ENCODE measurements at regions not wholly inside any gene's neighbourhood (a gene's known extent, or its start where the extent isn't known, plus 50 kb on each side); places are given as distances from the start of the nearest gene placed in this dataset.

DNA sequence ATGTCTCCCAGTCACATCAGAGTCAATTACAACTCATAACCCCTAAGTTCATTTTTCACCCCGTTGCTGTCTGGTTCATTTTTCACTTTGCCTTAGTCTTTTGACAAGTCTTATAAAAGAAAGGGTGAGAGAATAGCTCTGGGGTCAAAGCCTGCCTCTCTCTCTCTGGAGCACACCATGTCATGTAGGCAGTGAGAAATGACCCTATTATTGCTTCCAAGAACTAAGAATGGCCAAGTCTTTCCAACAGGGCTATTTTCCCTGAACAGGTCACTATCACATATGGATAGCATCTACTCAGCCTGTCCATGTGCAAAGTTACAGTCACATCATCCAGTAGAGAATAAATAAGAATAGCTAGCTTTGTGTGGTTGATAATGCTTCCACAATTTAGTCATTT is 655.5 kb upstream of the LRRC4C start:
- H3K27me3 ChIP-seq (ENCODE audit: control insufficient read depth, insufficient read depth, low read length): no peaks in the 10 kb centered on the region
- no peaks in the 10 kb centered on the region for H3K9me3 ChIP-seq (ENCODE audit: control insufficient read depth, low read depth, low read length)
- H3K4me1 ChIP-seq (ENCODE audit: control insufficient read depth, low read depth, low read length): no peaks in the 10 kb centered on the region
- no peaks in the 10 kb centered on the region for H3K36me3 ChIP-seq (ENCODE audit: control insufficient read depth, low read depth, low read length)
- H3K27ac ChIP-seq (ENCODE audit: low read length): no peak overlapping the region
- H3K4me3 ChIP-seq (ENCODE audit: low read length): no peak overlapping the region
- no peak overlapping the region for H3K9ac ChIP-seq (ENCODE audit: low read length)

- Histone ChIP-seq H3K9ac (ENCODE audit: low read length) (no peak overlapping the region), H3K27me3 (ENCODE audit: control insufficient read depth, insufficient read depth, low read length) (no peaks in the 10 kb centered on the region), H3K4me3 (ENCODE audit: low read length) (no peak overlapping the region), H3K36me3 (ENCODE audit: control insufficient read depth, low read depth, low read length) (no peaks in the 10 kb centered on the region), H3K27ac (ENCODE audit: low read length) (no peak overlapping the region), H3K4me1 (ENCODE audit: control insufficient read depth, low read depth, low read length) (no peaks in the 10 kb centered on the region), H3K9me3 (ENCODE audit: control insufficient read depth, low read depth, low read length) (no peaks in the 10 kb centered on the region)
Measured at GRCh38 chr11:42138454-42138853, 679.0 kb upstream of the LRRC4C start.

- Histone ChIP-seq H3K9ac (ENCODE audit: low read length) (no peak overlapping the region), H3K27ac (ENCODE audit: low read length) (no peak overlapping the region), H3K36me3 (ENCODE audit: control insufficient read depth, low read depth, low read length) (no peaks in the 10 kb centered on the region), H3K4me3 (ENCODE audit: low read length) (no peak overlapping the region), H3K9me3 (ENCODE audit: control insufficient read depth, low read depth, low read length) (peaks cover 5% of the 10 kb centered on the region), H3K27me3 (ENCODE audit: control insufficient read depth, insufficient read depth, low read length) (no peaks in the 10 kb centered on the region), H3K4me1 (ENCODE audit: control insufficient read depth, low read depth, low read length) (no peaks in the 10 kb centered on the region)
Measured at GRCh38 chr11:42145311-42145710, 685.9 kb upstream of the LRRC4C start.

DNA sequence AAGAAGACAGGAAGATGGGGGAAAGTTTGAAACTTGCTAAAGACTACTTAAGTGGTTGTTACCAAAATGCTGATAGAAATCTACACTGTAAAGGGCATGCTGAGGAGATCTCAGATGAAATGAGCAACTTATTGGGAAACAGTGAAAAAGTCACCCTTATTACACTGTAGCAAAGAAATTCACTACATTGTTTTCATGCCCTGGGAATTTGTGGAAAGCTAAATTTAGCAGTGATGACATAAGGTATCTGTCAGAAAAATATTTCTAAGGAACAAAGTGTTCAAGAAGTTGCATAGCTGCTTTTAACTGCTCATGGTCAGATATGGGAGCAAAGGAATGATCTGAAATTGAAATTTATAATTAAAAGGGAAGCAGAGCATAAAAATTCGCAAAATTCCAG is 702.4 kb upstream of the LRRC4C start:
- no peaks in the 10 kb centered on the region for H3K36me3 ChIP-seq (ENCODE audit: control insufficient read depth, low read depth, low read length)
- H3K27ac ChIP-seq (ENCODE audit: low read length): no peak overlapping the region
- no peaks in the 10 kb centered on the region for H3K27me3 ChIP-seq (ENCODE audit: control insufficient read depth, insufficient read depth, low read length)
- no peak overlapping the region for H3K4me3 ChIP-seq (ENCODE audit: low read length)
- H3K4me1 ChIP-seq (ENCODE audit: control insufficient read depth, low read depth, low read length): no peaks in the 10 kb centered on the region
- H3K9ac ChIP-seq (ENCODE audit: low read length): no peak overlapping the region
- peaks cover 4% of the 10 kb centered on the region for H3K9me3 ChIP-seq (ENCODE audit: control insufficient read depth, low read depth, low read length)

DNA sequence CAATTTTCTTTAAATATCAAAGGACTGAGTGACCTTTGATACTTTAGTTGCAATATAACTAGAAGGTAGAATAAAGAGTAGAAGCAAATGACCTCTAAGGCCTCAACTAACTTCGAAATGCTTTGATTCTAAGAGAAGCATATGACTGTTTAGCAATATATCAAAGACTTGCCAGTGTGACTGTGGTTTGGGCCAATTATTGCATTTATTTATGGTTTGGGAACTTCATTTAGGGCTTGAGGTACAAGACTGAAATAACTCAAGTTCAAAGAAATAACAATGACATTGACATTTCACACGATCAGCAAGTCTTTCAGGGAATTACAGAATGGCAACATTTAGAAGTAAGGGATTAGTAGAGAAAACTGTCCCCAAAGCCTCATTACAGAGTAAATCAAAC is 709.7 kb upstream of the LRRC4C start:
- H3K4me3 ChIP-seq (ENCODE audit: low read length): no peak overlapping the region
- no peak overlapping the region for H3K9ac ChIP-seq (ENCODE audit: low read length)
- H3K9me3 ChIP-seq (ENCODE audit: control insufficient read depth, low read depth, low read length): no peaks in the 10 kb centered on the region
- H3K27ac ChIP-seq (ENCODE audit: low read length): no peak overlapping the region
- H3K36me3 ChIP-seq (ENCODE audit: control insufficient read depth, low read depth, low read length): no peaks in the 10 kb centered on the region
- H3K4me1 ChIP-seq (ENCODE audit: control insufficient read depth, low read depth, low read length): no peaks in the 10 kb centered on the region
- no peaks in the 10 kb centered on the region for H3K27me3 ChIP-seq (ENCODE audit: control insufficient read depth, insufficient read depth, low read length)

- H3K4me1 ChIP-seq (ENCODE audit: control insufficient read depth, low read depth, low read length): no peaks in the 10 kb centered on the region
- no peak overlapping the region for H3K27ac ChIP-seq (ENCODE audit: low read length)
- H3K27me3 ChIP-seq (ENCODE audit: control insufficient read depth, insufficient read depth, low read length): no peaks in the 10 kb centered on the region
Measured at GRCh38 chr11:42170601-42171000, 711.1 kb upstream of the LRRC4C start.

DNA sequence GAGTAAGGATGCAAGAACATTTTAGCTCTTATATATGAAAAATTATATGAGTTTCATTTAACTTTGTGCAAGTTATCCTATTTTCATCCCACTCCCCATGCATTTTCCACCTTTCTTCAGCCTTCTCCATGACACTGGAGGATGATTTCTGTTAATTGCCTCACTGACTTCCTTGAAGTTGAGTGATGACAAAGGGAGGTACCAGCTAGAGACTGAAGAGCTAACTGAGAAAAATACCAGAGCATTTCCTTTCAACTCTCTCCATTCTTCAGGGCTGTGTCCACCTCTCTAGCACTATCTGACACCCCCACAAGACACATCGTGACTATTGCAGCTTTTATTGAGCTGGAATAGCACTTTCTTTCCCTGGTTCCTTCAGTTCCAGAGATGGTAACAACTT is 711.6 kb upstream of the LRRC4C start:
- no peaks in the 10 kb centered on the region for H3K27me3 ChIP-seq (ENCODE audit: control insufficient read depth, insufficient read depth, low read length)

More at GRCh38 chr11:42170601-42171000, 711.1 kb upstream of the LRRC4C start:
- H3K9me3 ChIP-seq (ENCODE audit: control insufficient read depth, low read depth, low read length): no peaks in the 10 kb centered on the region
- H3K4me3 ChIP-seq (ENCODE audit: low read length): no peak overlapping the region
- H3K9ac ChIP-seq (ENCODE audit: low read length): no peak overlapping the region
- no peaks in the 10 kb centered on the region for H3K36me3 ChIP-seq (ENCODE audit: control insufficient read depth, low read depth, low read length)

GRCh38 chr11:42172441-42172840 is 713.0 kb upstream of the LRRC4C start:
- Histone ChIP-seq H3K36me3 (ENCODE audit: control insufficient read depth, low read depth, low read length) (no peaks in the 10 kb centered on the region), H3K9ac (ENCODE audit: low read length) (no peak overlapping the region), H3K9me3 (ENCODE audit: control insufficient read depth, low read depth, low read length) (no peaks in the 10 kb centered on the region), H3K27ac (ENCODE audit: low read length) (no peak overlapping the region), H3K27me3 (ENCODE audit: control insufficient read depth, insufficient read depth, low read length) (no peaks in the 10 kb centered on the region), H3K4me1 (ENCODE audit: control insufficient read depth, low read depth, low read length) (no peaks in the 10 kb centered on the region), H3K4me3 (ENCODE audit: low read length) (no peak overlapping the region)

More for the DNA sequence above, 711.6 kb upstream of the LRRC4C start:
- H3K4me3 ChIP-seq (ENCODE audit: low read length): no peak overlapping the region
- H3K36me3 ChIP-seq (ENCODE audit: control insufficient read depth, low read depth, low read length): no peaks in the 10 kb centered on the region
- no peaks in the 10 kb centered on the region for H3K4me1 ChIP-seq (ENCODE audit: control insufficient read depth, low read depth, low read length)
- H3K27ac ChIP-seq (ENCODE audit: low read length): no peak overlapping the region
- no peak overlapping the region for H3K9ac ChIP-seq (ENCODE audit: low read length)
- no peaks in the 10 kb centered on the region for H3K9me3 ChIP-seq (ENCODE audit: control insufficient read depth, low read depth, low read length)

DNA sequence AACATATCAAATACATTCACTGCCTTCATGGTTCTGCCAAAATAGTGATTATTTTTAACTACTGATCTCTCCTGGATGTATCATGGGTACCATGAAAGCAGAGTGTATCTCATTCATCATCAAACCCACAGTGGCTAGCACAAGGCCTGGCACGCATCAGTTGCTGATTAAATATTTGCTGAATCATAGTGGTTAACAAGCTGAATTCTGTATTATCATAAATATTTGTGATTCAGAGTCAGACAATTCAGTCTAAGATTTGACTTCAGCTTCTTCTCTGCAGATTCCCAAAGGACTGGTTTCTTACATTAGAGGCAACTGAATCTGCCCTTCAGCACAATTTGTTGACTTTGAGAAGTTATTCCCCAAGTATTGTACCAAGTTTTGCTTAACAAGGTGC is 715.8 kb upstream of the LRRC4C start:
- H3K27me3 ChIP-seq (ENCODE audit: control insufficient read depth, insufficient read depth, low read length): no peaks in the 10 kb centered on the region
- no peak overlapping the region for H3K9ac ChIP-seq (ENCODE audit: low read length)
- no peaks in the 10 kb centered on the region for H3K36me3 ChIP-seq (ENCODE audit: control insufficient read depth, low read depth, low read length)
- no peak overlapping the region for H3K4me3 ChIP-seq (ENCODE audit: low read length)
- H3K4me1 ChIP-seq (ENCODE audit: control insufficient read depth, low read depth, low read length): no peaks in the 10 kb centered on the region
- H3K27ac ChIP-seq (ENCODE audit: low read length): no peak overlapping the region
- no peaks in the 10 kb centered on the region for H3K9me3 ChIP-seq (ENCODE audit: control insufficient read depth, low read depth, low read length)

GRCh38 chr11:42179216-42179615 is 719.8 kb upstream of the LRRC4C start:
- Histone ChIP-seq H3K9me3 (ENCODE audit: control insufficient read depth, low read depth, low read length) (no peaks in the 10 kb centered on the region), H3K36me3 (ENCODE audit: control insufficient read depth, low read depth, low read length) (no peaks in the 10 kb centered on the region), H3K4me1 (ENCODE audit: control insufficient read depth, low read depth, low read length) (no peaks in the 10 kb centered on the region), H3K4me3 (ENCODE audit: low read length) (no peak overlapping the region), H3K9ac (ENCODE audit: low read length) (no peak overlapping the region), H3K27me3 (ENCODE audit: control insufficient read depth, insufficient read depth, low read length) (no peaks in the 10 kb centered on the region), H3K27ac (ENCODE audit: low read length) (no peak overlapping the region)

DNA sequence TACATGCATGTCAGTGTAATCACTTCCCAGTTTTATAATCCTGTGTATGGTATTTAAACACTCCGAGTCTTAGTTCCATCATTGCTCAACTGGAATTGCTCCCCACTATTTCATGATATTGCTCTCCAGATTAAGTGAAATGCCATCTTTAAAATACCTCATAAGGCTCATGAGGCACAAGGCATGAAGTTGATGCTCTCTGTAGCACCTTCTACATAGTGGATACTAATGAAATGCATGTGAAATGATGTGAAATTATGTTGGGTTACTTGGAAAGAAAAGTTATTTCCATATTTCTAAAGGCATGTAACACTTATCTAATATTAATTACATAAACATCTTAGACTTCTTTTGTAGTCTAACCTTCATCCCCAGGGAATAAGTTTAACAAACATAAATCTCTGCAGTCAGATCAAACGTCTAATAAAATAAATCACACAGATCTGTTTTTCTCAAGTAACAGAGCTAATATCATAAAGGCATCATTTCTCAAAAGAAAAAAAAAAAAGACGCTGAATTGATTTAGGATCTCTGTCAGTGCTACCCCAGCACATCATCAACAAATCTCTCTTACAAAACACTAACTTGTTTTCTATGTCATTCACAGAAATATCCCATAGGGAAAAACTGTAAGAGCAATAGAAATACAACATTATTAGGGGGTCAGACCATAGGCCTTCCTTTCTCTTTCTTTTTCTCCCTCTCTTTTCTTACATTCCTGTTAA is 736.0 kb upstream of the LRRC4C start:
- no peak overlapping the region for H3K27ac ChIP-seq (ENCODE audit: low read length)
- H3K4me1 ChIP-seq (ENCODE audit: control insufficient read depth, low read depth, low read length): no peaks in the 10 kb centered on the region
- no peaks in the 10 kb centered on the region for H3K36me3 ChIP-seq (ENCODE audit: control insufficient read depth, low read depth, low read length)
- H3K4me3 ChIP-seq (ENCODE audit: low read length): no peak overlapping the region
- no peaks in the 10 kb centered on the region for H3K9me3 ChIP-seq (ENCODE audit: control insufficient read depth, low read depth, low read length)
- no peak overlapping the region for H3K9ac ChIP-seq (ENCODE audit: low read length)
- no peaks in the 10 kb centered on the region for H3K27me3 ChIP-seq (ENCODE audit: control insufficient read depth, insufficient read depth, low read length)

DNA sequence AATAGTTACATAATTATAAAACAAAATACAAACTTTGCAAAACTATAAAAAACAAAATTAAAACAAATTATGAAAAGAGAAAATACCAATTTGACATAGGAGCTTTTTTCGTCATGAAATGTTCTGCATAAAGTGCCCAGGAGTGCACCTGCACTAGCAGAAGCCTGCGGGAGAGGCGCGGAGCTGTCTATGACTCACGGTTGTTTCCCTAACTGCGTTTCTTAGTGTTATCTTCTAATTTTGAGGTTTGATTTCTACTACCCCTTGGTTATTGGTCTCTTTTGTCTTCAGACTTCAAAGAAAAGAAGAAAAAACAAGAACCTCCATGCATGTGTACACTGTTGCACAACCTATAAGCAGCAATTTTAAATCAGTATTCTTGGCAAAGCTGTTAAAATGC is 740.9 kb upstream of the LRRC4C start:
- H3K9me3 ChIP-seq (ENCODE audit: control insufficient read depth, low read depth, low read length): no peaks in the 10 kb centered on the region
- H3K9ac ChIP-seq (ENCODE audit: low read length): no peak overlapping the region
- H3K27me3 ChIP-seq (ENCODE audit: control insufficient read depth, insufficient read depth, low read length): no peaks in the 10 kb centered on the region
- H3K27ac ChIP-seq (ENCODE audit: low read length): no peak overlapping the region
- H3K36me3 ChIP-seq (ENCODE audit: control insufficient read depth, low read depth, low read length): no peaks in the 10 kb centered on the region
- no peak overlapping the region for H3K4me3 ChIP-seq (ENCODE audit: low read length)
- no peaks in the 10 kb centered on the region for H3K4me1 ChIP-seq (ENCODE audit: control insufficient read depth, low read depth, low read length)
